Tibial artery (tissue), 4 donors: ENCODE measurements at regions not wholly inside any gene's neighbourhood (a gene's known extent, or its start where the extent isn't known, plus 50 kb on each side); places are given as distances from the start of the nearest gene placed in this dataset.

Experiments
- DNase-seq, 2 donors: peaks; one replicate each; pipeline ENCODE4 v3.0.0-alpha.2; 2019
- H3K27ac ChIP-seq, 2 donors: fragments of 200-600 bp; sonication (generic) in 1 of 2; 1 replicate in 1 of 2; 2 replicates in 1 of 2; pipeline ENCODE4 v1.5.1; 2018 to 2019; ENCODE audit warnings: mild to moderate bottlenecking in 1 of 2
- H3K27me3 ChIP-seq, 2 donors: fragments of 200-600 bp; sonication (generic) in 1 of 2; one replicate each; pipeline versions ENCODE4 v1.5.1 to v1.6.0; 2016 to 2019
- H3K36me3 ChIP-seq, 3 donors: fragments of 200-600 bp; sonication (generic) in 2 of 3; one replicate each; pipeline ENCODE4 v1.5.1; 2016 to 2019; ENCODE audit warnings: mild to moderate bottlenecking in 2 of 3
- H3K4me1 ChIP-seq, 4 donors: fragments of 200-600 bp; sonication (generic) in 2 of 4; 1 replicate in 3 of 4; 2 replicates in 1 of 4; pipeline ENCODE4 v1.5.1; 2016 to 2019
- H3K4me3 ChIP-seq, 2 donors: fragments of 200-600 bp; sonication (generic) in 1 of 2; 1 replicate in 1 of 2; 2 replicates in 1 of 2; pipeline ENCODE4 v1.5.1; 2018 to 2019; ENCODE audit warnings: mild to moderate bottlenecking in 2 of 2
- H3K9me3 ChIP-seq, 3 donors: fragments of 200-600 bp; sonication (generic) in 1 of 3; one replicate each; pipeline ENCODE4 v1.5.1; 2016 to 2019
- intact Hi-C: fragments of 100-400 bp; cut with DNase I; formaldehyde crosslinking; loops from one replicate; pipeline ENCODE4 v1.15.0; 2023; ENCODE audit warnings: low total_unique reads
- TF ChIP-seq, protein P1 (sequence below), 2 experiments: fragments of 200-600 bp in 1 of 2; fragments of 450-650 bp in 1 of 2; IDR thresholded peaks; one replicate each; pipeline ENCODE4 v1.5.1; 2017 to 2019; ENCODE audit warnings: antibody characterized with exemption in 2 of 2, mild to moderate bottlenecking in 1 of 2, moderate library complexity in 1 of 2

DNA sequence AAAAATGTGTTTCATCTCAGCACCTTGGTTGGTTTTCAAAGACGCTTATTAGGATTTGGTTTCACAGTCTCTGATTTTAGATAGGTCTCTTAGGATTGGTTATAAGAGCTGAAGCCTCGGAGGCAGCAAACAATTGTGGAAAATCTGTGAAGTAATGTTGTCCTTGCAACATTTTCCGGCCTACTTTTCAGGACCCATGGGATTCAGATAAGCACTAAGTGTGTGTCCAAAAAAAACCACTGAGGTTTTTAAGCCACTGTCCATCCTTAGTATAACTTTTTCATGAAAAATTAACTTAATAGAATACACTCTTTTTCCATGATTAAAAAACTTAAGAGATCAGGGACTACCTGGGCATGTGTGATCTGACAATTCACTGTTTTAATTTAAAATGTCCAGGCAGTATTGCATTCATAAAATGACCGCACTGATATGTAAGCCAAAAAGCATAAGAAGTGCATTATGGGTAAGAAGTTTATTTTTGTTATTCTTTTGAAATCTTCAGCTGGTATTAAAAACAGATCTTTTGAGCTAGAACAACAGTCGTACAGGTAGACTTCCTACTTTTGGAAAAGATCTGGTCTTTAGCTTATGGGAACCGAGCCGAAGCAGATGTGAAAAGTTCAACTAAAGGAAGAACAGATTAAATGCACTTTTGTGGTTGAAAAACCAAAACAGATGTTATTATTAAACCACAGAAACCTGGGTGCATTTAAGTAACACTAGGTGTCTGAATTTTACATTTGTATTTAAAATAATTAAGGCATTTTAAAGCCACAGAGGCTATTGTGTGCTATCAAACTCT is 479.4 kb upstream of the ZEB2 start:
- DNase-seq, result peak in 1 of 2 donors; percentile 35
- intact Hi-C loops, result no loop called here
- TF ChIP-seq, protein P1, sequence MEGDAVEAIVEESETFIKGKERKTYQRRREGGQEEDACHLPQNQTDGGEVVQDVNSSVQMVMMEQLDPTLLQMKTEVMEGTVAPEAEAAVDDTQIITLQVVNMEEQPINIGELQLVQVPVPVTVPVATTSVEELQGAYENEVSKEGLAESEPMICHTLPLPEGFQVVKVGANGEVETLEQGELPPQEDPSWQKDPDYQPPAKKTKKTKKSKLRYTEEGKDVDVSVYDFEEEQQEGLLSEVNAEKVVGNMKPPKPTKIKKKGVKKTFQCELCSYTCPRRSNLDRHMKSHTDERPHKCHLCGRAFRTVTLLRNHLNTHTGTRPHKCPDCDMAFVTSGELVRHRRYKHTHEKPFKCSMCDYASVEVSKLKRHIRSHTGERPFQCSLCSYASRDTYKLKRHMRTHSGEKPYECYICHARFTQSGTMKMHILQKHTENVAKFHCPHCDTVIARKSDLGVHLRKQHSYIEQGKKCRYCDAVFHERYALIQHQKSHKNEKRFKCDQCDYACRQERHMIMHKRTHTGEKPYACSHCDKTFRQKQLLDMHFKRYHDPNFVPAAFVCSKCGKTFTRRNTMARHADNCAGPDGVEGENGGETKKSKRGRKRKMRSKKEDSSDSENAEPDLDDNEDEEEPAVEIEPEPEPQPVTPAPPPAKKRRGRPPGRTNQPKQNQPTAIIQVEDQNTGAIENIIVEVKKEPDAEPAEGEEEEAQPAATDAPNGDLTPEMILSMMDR (IDR thresholded peaks at IDR 0.05), result no peak
- no peaks in the 10 kb centered on the region for H3K36me3 ChIP-seq
- no peaks in the 10 kb centered on the region for H3K27me3 ChIP-seq
- no peaks in the 10 kb centered on the region for H3K9me3 ChIP-seq
- peaks cover 0 to 50% (median 11%) of the 10 kb centered on the region in 4 donors for H3K4me1 ChIP-seq
- H3K4me3 ChIP-seq, result no peak overlapping the region
- peak overlapping the region; percentile 36 to 56 for H3K27ac ChIP-seq

DNA sequence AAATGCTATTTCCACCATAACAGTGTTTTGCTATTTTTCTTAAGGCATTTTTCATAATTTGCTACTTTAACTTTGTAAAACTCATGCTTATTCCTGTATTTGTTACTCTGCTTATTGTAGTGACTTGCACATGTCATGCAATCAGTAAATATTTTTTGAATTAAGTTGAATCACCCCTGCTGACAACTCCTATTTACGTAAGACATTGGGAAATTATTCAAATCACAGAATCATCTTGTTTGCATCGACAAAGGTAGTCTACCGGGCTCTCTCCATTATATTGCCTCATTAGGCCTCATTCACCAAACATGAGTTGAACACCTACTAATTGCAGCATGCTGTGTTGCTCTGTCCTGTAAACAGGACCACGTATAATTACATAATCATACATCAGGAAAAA is 478.5 kb upstream of the ZEB2 start:
- H3K27ac ChIP-seq, result peak overlapping the region; percentile 36 to 56
- intact Hi-C loops, result no loop called here

DNA sequence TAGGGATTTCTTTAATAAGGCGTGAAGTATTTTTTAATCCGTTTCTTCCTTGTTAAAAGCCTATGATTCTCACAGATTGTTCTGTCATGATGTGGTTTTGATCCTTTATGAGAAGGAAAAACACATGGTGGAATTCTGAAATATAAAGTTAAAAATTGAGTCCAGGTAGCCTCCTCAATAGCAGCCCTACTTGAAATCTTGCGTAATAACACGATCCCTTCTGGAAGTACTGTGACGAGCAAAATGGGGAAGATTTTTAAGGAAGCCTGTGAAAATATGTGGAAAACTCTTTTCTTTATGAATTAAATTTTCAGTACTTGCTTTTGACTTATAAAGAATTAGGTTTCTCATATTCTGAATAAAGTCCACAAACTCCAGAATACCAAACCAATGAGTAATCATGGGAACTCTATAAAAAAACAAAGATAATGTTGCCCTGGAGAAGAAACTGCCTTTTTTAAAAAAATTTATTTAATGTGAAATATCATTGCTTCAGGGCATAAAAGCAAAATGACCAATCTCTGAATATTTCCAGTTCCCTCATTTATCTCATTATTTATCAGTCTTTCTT is 476.4 kb upstream of the ZEB2 start:
- H3K36me3 ChIP-seq, result no peaks in the 10 kb centered on the region
- no peaks in the 10 kb centered on the region for H3K9me3 ChIP-seq
- peaks cover 0 to 50% (median 11%) of the 10 kb centered on the region in 4 donors for H3K4me1 ChIP-seq
- DNase-seq, result no peak
- H3K4me3 ChIP-seq, result peak overlapping the region in 1 of 2 donors; percentile 5
- H3K27me3 ChIP-seq, result no peaks in the 10 kb centered on the region
- TF ChIP-seq, protein P1 (IDR thresholded peaks at IDR 0.05), result no peak
- peak overlapping the region; percentile 56 to 59 for H3K27ac ChIP-seq
- intact Hi-C loops, result no loop called here

More for the DNA sequence above, 478.5 kb upstream of the ZEB2 start:
- TF ChIP-seq, protein P1 (IDR thresholded peaks at IDR 0.05), result no peak
- Histone ChIP-seq H3K4me3 (no peak overlapping the region), H3K4me1 (peaks cover 0 to 50% (median 11%) of the 10 kb centered on the region in 4 donors), H3K27me3 (no peaks in the 10 kb centered on the region), H3K36me3 (no peaks in the 10 kb centered on the region), H3K9me3 (no peaks in the 10 kb centered on the region)
- DNase-seq, result no peak

DNA sequence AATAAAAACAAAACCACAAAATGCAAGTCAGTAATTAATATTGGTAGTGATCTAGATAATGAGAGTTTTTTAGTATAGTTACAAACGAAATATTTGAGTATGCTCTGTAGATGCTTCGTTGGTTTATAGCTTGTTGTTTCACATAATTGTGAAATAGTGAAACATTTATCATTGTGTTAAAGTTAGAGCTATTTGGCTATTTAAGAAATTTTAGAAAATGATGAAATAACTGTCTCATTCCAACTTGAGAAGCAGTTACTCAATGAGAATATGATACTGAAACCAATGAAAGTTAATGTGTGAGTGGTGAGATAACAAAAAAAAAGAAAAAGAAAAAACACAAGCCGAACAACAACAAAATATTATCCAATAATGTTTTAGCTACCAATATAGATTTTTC is 475.6 kb upstream of the ZEB2 start:
- no peaks in the 10 kb centered on the region for H3K9me3 ChIP-seq
- peak overlapping the region in 1 of 2 donors; percentile 5 for H3K4me3 ChIP-seq
- H3K27ac ChIP-seq, result peak overlapping the region; percentile 56 to 59
- no peaks in the 10 kb centered on the region for H3K36me3 ChIP-seq
- no peaks in the 10 kb centered on the region for H3K27me3 ChIP-seq
- TF ChIP-seq, protein P1 (IDR thresholded peaks at IDR 0.05), result no peak
- peaks cover 0 to 46% (median 11%) of the 10 kb centered on the region in 4 donors for H3K4me1 ChIP-seq
- intact Hi-C loops, result no loop called here
- no peak for DNase-seq

DNA sequence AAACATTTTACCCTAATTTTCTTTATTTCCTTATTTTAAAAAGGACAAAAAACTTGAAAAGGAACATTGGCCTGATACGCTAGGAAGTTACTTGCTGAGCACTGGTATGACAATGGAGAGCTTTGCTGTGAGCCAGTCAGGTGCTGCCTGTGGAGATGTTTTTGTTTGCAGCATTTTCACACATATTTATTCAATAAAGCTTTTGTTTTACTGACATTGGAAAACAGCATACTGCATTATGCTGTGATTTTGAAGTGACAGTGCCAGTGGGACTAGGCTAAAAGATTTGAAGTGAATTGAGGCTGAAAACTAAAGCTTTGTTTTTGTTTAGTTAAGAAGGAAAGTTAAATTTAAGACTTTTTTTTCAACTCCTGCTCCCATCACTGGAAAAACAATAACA is 470.7 kb upstream of the ZEB2 start:
- intact Hi-C loops, result no loop called here
- H3K36me3 ChIP-seq, result no peaks in the 10 kb centered on the region
- no peaks in the 10 kb centered on the region for H3K27me3 ChIP-seq
- H3K9me3 ChIP-seq, result no peaks in the 10 kb centered on the region
- no peak overlapping the region for H3K27ac ChIP-seq
- TF ChIP-seq, protein P1 (IDR thresholded peaks at IDR 0.05), result no peak
- no peak for DNase-seq
- H3K4me1 ChIP-seq, result peaks cover 0 to 5% (median 0%) of the 10 kb centered on the region in 4 donors
- H3K4me3 ChIP-seq, result no peak overlapping the region
